GM12878 (cell line): ENCODE measurements at regions not wholly inside any gene's neighbourhood (a gene's known extent, or its start where the extent isn't known, plus 50 kb on each side); places are given as distances from the start of the nearest gene placed in this dataset.

Experiments used
- ATAC-seq: fragments of 200-7000 bp; cut with Tn5 transposase; 3 replicates; pipeline ENCODE4 v1.9.1; 2020; ENCODE audit warnings: mild to moderate bottlenecking, moderate library complexity
- BruUV-seq: library from RNA; stranded (reverse); fragments of 400-500 nt; replicated peaks from 2 replicates; lab custom pipeline; 2021; lab: Mats Ljungman, UMichigan
- CTCF ChIA-PET: fragments of 300-600 bp; sonication (Branson Sonifier 250); formaldehyde crosslinking; extraction: SDS; loops from one replicate; lab custom pipeline; 2021; ENCODE audit warnings: inconsistent platforms; lab: Yijun Ruan, JAX
- POLR2A ChIA-PET: fragments of 350-600 bp; formaldehyde crosslinking; extraction: SDS; loops from one replicate; lab custom pipeline; 2021; ENCODE audit warnings: inconsistent platforms; lab: Charles Lee
- RAD21 ChIA-PET: fragments of 300-600 bp; sonication (Branson Sonifier 250); formaldehyde crosslinking; loops from one replicate; lab custom pipeline; 2023; ENCODE audit warnings: antibody characterized with exemption; ENCODE audit not compliant: unreplicated experiment; lab: Charles Lee
- SMC1A ChIA-PET: fragments of 300-600 bp; sonication (Branson Sonifier 250); formaldehyde crosslinking; loops from one replicate; lab custom pipeline; 2023; ENCODE audit not compliant: unreplicated experiment, uncharacterized antibody; lab: Charles Lee
- DNase-seq: peaks from one replicate; pipeline ENCODE4 v3.0.0-alpha.2; 2011; ENCODE audit warnings: low read depth, low spot score
- FAIRE-seq: peaks from 3 replicates; lab custom pipeline; 2011; peaks lifted over from hg19 to GRCh38; lab: Jason Lieb, UNC
- H2AFZ ChIP-seq: 2 replicates; pipeline ENCODE4 v1.6.0; 2011; ENCODE audit warnings: low read depth, low read length, control low read depth; ENCODE audit not compliant: control insufficient read depth
- H3K27ac ChIP-seq: 2 replicates; pipeline ENCODE4 v1.5.1; 2011; ENCODE audit warnings: control low read depth; ENCODE audit not compliant: control insufficient read depth, insufficient read depth
- H3K27me3 ChIP-seq, 2 experiments: replicated peaks in 1 of 2; 2 replicates each; pipeline versions ENCODE4 v1.6.0 to v1.6.1; 2011; ENCODE audit warnings: low read length in 1 of 2; ENCODE audit not compliant: control insufficient read depth in 2 of 2, insufficient read depth in 2 of 2
- H3K36me3 ChIP-seq, 2 experiments: 2 replicates each; pipeline ENCODE4 v1.5.1; 2011; ENCODE audit warnings: low read length in 1 of 2; ENCODE audit not compliant: control insufficient read depth in 2 of 2, insufficient read depth in 2 of 2
- H3K4me1 ChIP-seq: 2 replicates; pipeline ENCODE4 v1.6.1; 2011; ENCODE audit warnings: mild to moderate bottlenecking, low read length, moderate library complexity, mixed read lengths; ENCODE audit not compliant: control insufficient read depth, insufficient read depth
- H3K4me2 ChIP-seq: 2 replicates; pipeline ENCODE4 v1.6.0; 2011; ENCODE audit warnings: control low read depth; ENCODE audit not compliant: control insufficient read depth, insufficient read depth
- H3K4me3 ChIP-seq: fragments of 200-600 bp; sonication (generic); 2 replicates; pipeline ENCODE4 v1.5.1; 2016
- H3K79me2 ChIP-seq: 2 replicates; pipeline ENCODE4 v1.6.0; 2011; ENCODE audit warnings: low read length; ENCODE audit not compliant: control insufficient read depth, insufficient read depth
- H3K9ac ChIP-seq: 2 replicates; pipeline ENCODE4 v1.8.0; 2011; ENCODE audit warnings: low read length, control low read depth, mixed read lengths; ENCODE audit not compliant: control insufficient read depth, insufficient read depth
- H3K9me3 ChIP-seq: replicated peaks from 3 replicates; pipeline ENCODE4 v1.5.1; 2011; ENCODE audit warnings: mild to moderate bottlenecking, low read length; ENCODE audit not compliant: control insufficient read depth, insufficient read depth
- H4K20me1 ChIP-seq: 2 replicates; pipeline ENCODE4 v1.6.0; 2011; ENCODE audit not compliant: control insufficient read depth, insufficient read depth
- BHLHE40 ChIP-seq, 2 experiments: fragments of 450-650 bp in 1 of 2; IDR thresholded peaks; 2 replicates each; pipeline ENCODE4 v1.6.1; 2011 to 2017; ENCODE audit warnings: low read depth in 2 of 2, borderline replicate concordance in 1 of 2, improper control_type of control experiment in 1 of 2, low read length in 1 of 2, mild to moderate bottlenecking in 1 of 2
- CBX3 ChIP-seq: fragments of 200-600 bp; sonication (generic); IDR thresholded peaks from 2 replicates; pipeline ENCODE4 v1.6.1; 2016; ENCODE audit warnings: low read depth, borderline replicate concordance
- CHD2 ChIP-seq: IDR thresholded peaks from 2 replicates; pipeline ENCODE4 v1.6.1; 2011; ENCODE audit warnings: low read depth, low read length, improper control_type of control experiment, borderline replicate concordance
- CTCF ChIP-seq, 3 experiments: IDR thresholded peaks in 2 of 3; conservative IDR thresholded peaks in 1 of 3; 2 replicates each; pipeline ENCODE4 v1.5.1; 2011; ENCODE audit warnings: low read depth in 3 of 3, low read length in 3 of 3, mild to moderate bottlenecking in 3 of 3, control low read depth in 2 of 3, moderate library complexity in 2 of 3, inconsistent platforms in 1 of 3, mixed read lengths in 1 of 3; ENCODE audit not compliant: control insufficient read depth in 2 of 3, insufficient read depth in 1 of 3; ENCODE audit errors: extremely low read depth in 1 of 3
- EP300 ChIP-seq, 2 experiments: fragments of 150-350 bp in 1 of 2; IDR thresholded peaks; 2 replicates each; pipeline ENCODE4 v1.6.1; 2011 to 2012; ENCODE audit warnings: low read depth in 2 of 2, low read length in 2 of 2, borderline replicate concordance in 1 of 2, improper control_type of control experiment in 1 of 2, inconsistent platforms in 1 of 2; ENCODE audit not compliant: control insufficient read depth in 1 of 2
- FOS ChIP-seq: IDR thresholded peaks from 3 replicates; pipeline ENCODE4 v1.6.1; 2011; ENCODE audit warnings: borderline replicate concordance; ENCODE audit not compliant: insufficient read length; ENCODE audit errors: extremely low read depth
- HSF1 ChIP-seq: fragments of 150-350 bp; IDR thresholded peaks from 2 replicates; pipeline ENCODE4 v1.6.1; 2014; ENCODE audit warnings: mild to moderate bottlenecking, low read depth, low read length
- KDM1A ChIP-seq: fragments of 200-600 bp; sonication (generic); IDR thresholded peaks from 2 replicates; pipeline ENCODE4 v1.6.1; 2016; ENCODE audit warnings: borderline replicate concordance
- MEF2B ChIP-seq: fragments of 450-650 bp; IDR thresholded peaks from 2 replicates; pipeline ENCODE4 v1.6.1; 2018; ENCODE audit warnings: mild to moderate bottlenecking, moderate library complexity; ENCODE audit not compliant: partially characterized antibody, poor library complexity, severe bottlenecking
- MXI1 ChIP-seq: fragments of 150-350 bp; IDR thresholded peaks from 2 replicates; pipeline ENCODE4 v1.6.1; 2011; ENCODE audit warnings: low read depth, mild to moderate bottlenecking, inconsistent platforms, low read length, improper control_type of control experiment
- NR2F1 ChIP-seq: fragments of 450-650 bp; conservative IDR thresholded peaks from 2 replicates; pipeline ENCODE4 v1.6.1; 2017; ENCODE audit warnings: mild to moderate bottlenecking
- PAX5 ChIP-seq: IDR thresholded peaks from 2 replicates; pipeline ENCODE4 v1.6.1; 2011; ENCODE audit warnings: low read depth, low read length, borderline replicate concordance
- PML ChIP-seq: IDR thresholded peaks from 2 replicates; pipeline ENCODE4 v1.6.1; 2012; ENCODE audit warnings: low read length, inconsistent platforms
- RUNX3 ChIP-seq: IDR thresholded peaks from 2 replicates; pipeline ENCODE4 v1.6.1; 2012; ENCODE audit warnings: low read length, inconsistent platforms
- USF1 ChIP-seq: IDR thresholded peaks from 2 replicates; pipeline ENCODE4 v1.6.1; 2011; ENCODE audit warnings: borderline replicate concordance, low read depth, mild to moderate bottlenecking, moderate library complexity, mixed read lengths, low read length; ENCODE audit not compliant: insufficient read depth; ENCODE audit errors: extremely low read length
- WRNIP1 ChIP-seq: IDR thresholded peaks from 2 replicates; pipeline ENCODE4 v1.6.1; 2011; ENCODE audit warnings: low read depth, low read length, improper control_type of control experiment, borderline replicate concordance
- YBX1 ChIP-seq: fragments of 450-650 bp; IDR thresholded peaks from 2 replicates; pipeline ENCODE4 v1.6.1; 2016; ENCODE audit warnings: antibody characterized with exemption
- ZNF207 ChIP-seq: fragments of 450-650 bp; IDR thresholded peaks from 2 replicates; pipeline ENCODE4 v1.6.1; 2014; ENCODE audit warnings: antibody characterized with exemption, mild to moderate bottlenecking, borderline replicate concordance
- ZSCAN29 ChIP-seq: fragments of 450-650 bp; IDR thresholded peaks from 2 replicates; pipeline ENCODE4 v1.6.1; 2017; ENCODE audit warnings: mild to moderate bottlenecking, moderate library complexity
- WGBS: methylation state at CpG from one replicate; pipeline ENCODE4 v1.1.6; 2016; ENCODE audit warnings: low lambda C conversion rate; ENCODE audit not compliant: insufficient replicate concordance, insufficient coverage; ENCODE audit errors: missing lambda C conversion rate; 5-methylcytosine and 5-hydroxymethylcytosine counted together
- in situ Hi-C: fragments of 300-500 bp; cut with MboI; formaldehyde crosslinking; loops from 9 replicates; pipeline ENCODE4 v1.14.3; 2018; ENCODE audit warnings: mixed read lengths
- intact Hi-C: fragments of 100-400 bp; cut with micrococcal nuclease; formaldehyde crosslinking; loops from one replicate; pipeline ENCODE4 v1.14.2; 2022; ENCODE audit not compliant: unreplicated experiment

GRCh38 chr20:60428651-60429050 lies 470.4 kb downstream of the CDH26 start (continued):
- TF ChIP-seq CTCF (IDR thresholded peaks at IDR 0.05 in 2 of 3, conservative IDR thresholded peaks at IDR 0.05 in 1 of 3; ENCODE audit: control insufficient read depth in 2 of 3, extremely low read depth in 1 of 3, insufficient read depth in 1 of 3, low read depth in 3 of 3, low read length in 3 of 3) (no peak), KDM1A (no peak), USF1 (no peak), EP300 (IDR thresholded peaks at IDR 0.05; ENCODE audit: borderline replicate concordance in 1 of 2, control insufficient read depth in 1 of 2, low read depth in 2 of 2, low read length in 2 of 2) (no peak), MEF2B (no peak), BHLHE40 (IDR thresholded peaks at IDR 0.05; ENCODE audit: borderline replicate concordance in 1 of 2, low read depth in 2 of 2, low read length in 1 of 2) (no peak), WRNIP1 (no peak), NR2F1 (no peak)
- TF ChIP-seq, all 136 proteins: peak for 0

GRCh38 chr20:60430516-60431001 lies 472.3 kb downstream of the CDH26 start:
- WGBS: 62% methylated on average over 13 of the region's 14 CpGs
- POLR2A ChIA-PET: no interaction called here
- RAD21 ChIA-PET: no interaction called here
- no TSS peak for BruUV-seq
- H3K9ac ChIP-seq: no peak overlapping the region
- H3K4me1 ChIP-seq: no peaks in the 10 kb centered on the region
- no peak overlapping the region for H3K4me3 ChIP-seq
- H4K20me1 ChIP-seq: no peaks in the 10 kb centered on the region
- no peaks in the 10 kb centered on the region for H3K36me3 ChIP-seq
- no peaks in the 10 kb centered on the region; the same call in 2 of the 3 replicates for H3K9me3 ChIP-seq
- TF ChIP-seq HSF1 (no peak), PML (no peak), CBX3 (no peak), ZSCAN29 (no peak), WRNIP1 (no peak), RUNX3 (no peak), YBX1 (no peak), ZNF207 (no peak), FOS (no peak), PAX5 (no peak), CHD2 (no peak), MXI1 (no peak)
- FAIRE-seq (no peak), DNase-seq (no peak), ATAC-seq (no peak)
- no peaks in the 10 kb centered on the region for H3K27me3 ChIP-seq
- H2AFZ ChIP-seq: no peak overlapping the region
- SMC1A ChIA-PET: no interaction called here
- no peak overlapping the region for H3K27ac ChIP-seq
- H3K4me2 ChIP-seq: no peak overlapping the region
- intact Hi-C loops (no loop called here), in situ Hi-C loops (no loop called here)
- CTCF ChIA-PET: no interaction called here
- no peaks in the 10 kb centered on the region for H3K79me2 ChIP-seq
